Prostate gland (tissue), 2 donors: ENCODE measurements at regions not wholly inside any gene's neighbourhood (a gene's known extent, or its start where the extent isn't known, plus 50 kb on each side); places are given as distances from the start of the nearest gene placed in this dataset.

Source experiments
- CTCF ChIP-seq, 4 experiments: fragments of 200-600 bp in 2 of 4; fragments of 450-650 bp in 2 of 4; sonication (generic) in 2 of 4; IDR thresholded peaks; 1 replicate in 3 of 4; 2 replicates in 1 of 4; pipeline ENCODE4 v1.5.1; 2016 to 2019; ENCODE audit warnings: antibody characterized with exemption in 4 of 4, mild to moderate bottlenecking in 2 of 4, moderate library complexity in 2 of 4
- POLR2A ChIP-seq: fragments of 450-650 bp; IDR thresholded peaks from one replicate; pipeline ENCODE4 v1.6.1; 2016; ENCODE audit warnings: antibody characterized with exemption, mild to moderate bottlenecking
- POLR2AphosphoS5 ChIP-seq: sonication (generic); formaldehyde crosslinking; IDR thresholded peaks from one replicate; pipeline ENCODE4 v1.6.1; 2017; ENCODE audit warnings: antibody characterized with exemption

GRCh38 chr18:11343096-11343495, 193.7 kb upstream of the PIEZO2 start:
- TF ChIP-seq CTCF (IDR thresholded peaks at IDR 0.05) (no peak), POLR2A (no peak), POLR2AphosphoS5 (no peak)
